ENCODE measurements at regions not wholly inside any gene's neighbourhood (a gene's known extent, or its start where the extent isn't known, plus 50 kb on each side); places are given as distances from the start of the nearest gene placed in this dataset.

GRCh38 chr1:30068787-30069472 is 654.5 kb downstream of the MATN1 start:
- Histone ChIP-seq H3K36me3 (ENCODE audit: control insufficient read depth in 2 of 2, extremely low read depth in 1 of 2, insufficient read depth in 2 of 2, low read length in 2 of 2) (no peaks in the 10 kb centered on the region), H4K20me1 (ENCODE audit: control insufficient read depth, extremely low read depth, insufficient read depth, low read length) (no peaks in the 10 kb centered on the region), H3K4me2 (ENCODE audit: control insufficient read depth, extremely low read depth, insufficient read depth, low read depth, low read length) (no peak overlapping the region), H3K79me2 (ENCODE audit: control insufficient read depth, insufficient read depth, low read length) (no peaks in the 10 kb centered on the region), H3K4me1 (ENCODE audit: control insufficient read depth, extremely low read depth, insufficient read depth, low read length) (peaks cover 4% of the 10 kb centered on the region), H3K9me3 (ENCODE audit: control insufficient read depth, low read depth, low read length) (no peaks in the 10 kb centered on the region), H3K27ac (ENCODE audit: control insufficient read depth, insufficient read depth, low read length) (no peak overlapping the region), H3K9me1 (ENCODE audit: control insufficient read depth, extremely low read depth, insufficient read depth, low read length) (no peaks in the 10 kb centered on the region), H3K4me3 (ENCODE audit: control insufficient read depth in 2 of 3, extremely low read depth in 1 of 3, insufficient read depth in 2 of 3, low read depth in 1 of 3, low read length in 3 of 3) (no peak overlapping the region), H2AFZ (ENCODE audit: control insufficient read depth, low read length) (no peak overlapping the region), H3K27me3 (ENCODE audit: control insufficient read depth, extremely low read depth, insufficient read depth, low read length) (no peaks in the 10 kb centered on the region), H3K9ac (ENCODE audit: control insufficient read depth, extremely low read depth, insufficient read depth, low read length) (no peak overlapping the region)
- DNase-seq (ENCODE audit: low read depth, low spot score), result no peak
- no peak for FAIRE-seq
- TF ChIP-seq EZH2 (IDR thresholded peaks at IDR 0.05; ENCODE audit: low read length) (no peak), CTCF (optimal IDR thresholded peaks at IDR 0.05 in 1 of 3, IDR thresholded peaks at IDR 0.05 in 1 of 3, conservative IDR thresholded peaks at IDR 0.05 in 1 of 3; ENCODE audit: extremely low read depth in 1 of 3, insufficient read depth in 2 of 3, low read length in 3 of 3) (no peak)
- dilution Hi-C loops (cut with MboI; ENCODE audit: extremely low pct_ligation_motif_present, low sequenced_read_pairs), result no loop called here

GRCh38 chr1:30064547-30064946 is 658.8 kb downstream of the MATN1 start:
- no peaks in the 10 kb centered on the region for H3K27me3 ChIP-seq (ENCODE audit: control insufficient read depth, extremely low read depth, insufficient read depth, low read length)
- dilution Hi-C loops (cut with MboI; ENCODE audit: extremely low pct_ligation_motif_present, low sequenced_read_pairs), result no loop called here
- H3K9ac ChIP-seq (ENCODE audit: control insufficient read depth, extremely low read depth, insufficient read depth, low read length), result no peak overlapping the region
- no peak overlapping the region for H2AFZ ChIP-seq (ENCODE audit: control insufficient read depth, low read length)
- H3K4me2 ChIP-seq (ENCODE audit: control insufficient read depth, extremely low read depth, insufficient read depth, low read depth, low read length), result no peak overlapping the region
- H3K27ac ChIP-seq (ENCODE audit: control insufficient read depth, insufficient read depth, low read length), result no peak overlapping the region
- no peaks in the 10 kb centered on the region for H4K20me1 ChIP-seq (ENCODE audit: control insufficient read depth, extremely low read depth, insufficient read depth, low read length)
- H3K79me2 ChIP-seq (ENCODE audit: control insufficient read depth, insufficient read depth, low read length), result no peaks in the 10 kb centered on the region
- FAIRE-seq (no peak), DNase-seq (ENCODE audit: low read depth, low spot score) (no peak)
- TF ChIP-seq EZH2 (IDR thresholded peaks at IDR 0.05; ENCODE audit: low read length), result no peak
- TF ChIP-seq CTCF (optimal IDR thresholded peaks at IDR 0.05 in 1 of 3, IDR thresholded peaks at IDR 0.05 in 1 of 3, conservative IDR thresholded peaks at IDR 0.05 in 1 of 3; ENCODE audit: extremely low read depth in 1 of 3, insufficient read depth in 2 of 3, low read length in 3 of 3), result no peak
- no peaks in the 10 kb centered on the region for H3K36me3 ChIP-seq (ENCODE audit: control insufficient read depth in 2 of 2, extremely low read depth in 1 of 2, insufficient read depth in 2 of 2, low read length in 2 of 2)
- no peaks in the 10 kb centered on the region for H3K9me3 ChIP-seq (ENCODE audit: control insufficient read depth, low read depth, low read length)
- no peaks in the 10 kb centered on the region for H3K9me1 ChIP-seq (ENCODE audit: control insufficient read depth, extremely low read depth, insufficient read depth, low read length)
- peaks cover 4% of the 10 kb centered on the region for H3K4me1 ChIP-seq (ENCODE audit: control insufficient read depth, extremely low read depth, insufficient read depth, low read length)
- no peak overlapping the region for H3K4me3 ChIP-seq (ENCODE audit: control insufficient read depth in 2 of 3, extremely low read depth in 1 of 3, insufficient read depth in 2 of 3, low read depth in 1 of 3, low read length in 3 of 3)

All from keratinocyte (primary cell).